RWPE1 (cell line): ENCODE measurements at regions not wholly inside any gene's neighbourhood (a gene's known extent, or its start where the extent isn't known, plus 50 kb on each side); places are given as distances from the start of the nearest gene placed in this dataset.
A peak's percentile ranks its signal among the peaks of the same experiment; 100 is the strongest.

ENCODE experiments used
- CTCF ChIA-PET: fragments of 350-600 bp; sonication (Branson Sonifier 250); formaldehyde crosslinking; extraction: SDS; loops from one replicate; lab custom pipeline; 2021; lab: Yijun Ruan, JAX
- POLR2A ChIA-PET: fragments of 400-600 bp; formaldehyde crosslinking; extraction: SDS; loops from one replicate; lab custom pipeline; 2020; ENCODE audit warnings: antibody characterized with exemption; ENCODE audit not compliant: low non-redundant PET; lab: Yijun Ruan, JAX
- DNase-seq: peaks from one replicate; pipeline ENCODE4 v3.0.0; 2012; ENCODE audit warnings: low spot score
- H3K27ac ChIP-seq: fragments of 450-650 bp; 2 replicates; pipeline ENCODE4 v1.5.1; 2017
- TF ChIP-seq, protein P1 (sequence below): fragments of 450-650 bp; conservative IDR thresholded peaks from 2 replicates; pipeline ENCODE4 v1.5.1; 2017; ENCODE audit warnings: low read depth, mild to moderate bottlenecking

DNA sequence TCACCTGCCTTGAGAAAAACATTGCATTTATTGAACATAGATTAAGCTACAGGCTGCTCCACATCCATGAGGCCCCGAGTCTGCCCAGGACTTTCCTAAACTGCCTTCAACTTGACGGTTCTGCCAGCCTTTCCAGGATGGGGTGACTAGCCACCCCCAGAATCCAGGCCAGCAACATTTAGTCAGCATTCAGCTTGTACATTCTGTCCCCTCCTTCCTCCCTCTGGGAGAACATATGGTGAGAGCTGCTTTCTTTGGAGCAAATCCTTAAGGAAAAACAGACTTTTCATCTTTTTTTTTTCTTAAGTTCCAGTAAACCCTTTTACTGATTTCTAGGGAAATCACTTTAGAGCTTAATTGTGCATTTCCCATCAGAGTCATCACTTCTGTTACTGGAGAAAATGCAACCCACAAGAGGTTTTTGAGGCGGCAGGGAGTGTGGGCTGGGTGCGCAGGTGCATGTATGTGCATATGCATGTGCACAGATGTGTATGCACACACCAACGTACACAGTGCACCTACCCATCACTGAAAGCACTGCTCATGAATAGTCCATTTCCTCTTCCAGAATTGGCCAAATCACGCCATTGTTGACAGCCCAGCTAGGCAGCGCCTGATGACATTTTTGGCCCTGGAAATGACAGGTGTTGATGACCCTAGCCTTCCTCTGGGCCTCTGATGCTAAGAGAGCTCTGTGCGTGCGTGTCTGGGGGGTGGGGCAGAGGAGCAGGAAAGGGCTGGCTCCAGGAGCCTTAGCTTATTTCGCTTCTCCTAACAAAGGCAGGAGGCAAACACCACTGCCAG is 145.6 kb downstream of the HSD17B3 start:
- POLR2A ChIA-PET = no interaction called here
- DNase-seq = no peak
- TF ChIP-seq, protein P1, sequence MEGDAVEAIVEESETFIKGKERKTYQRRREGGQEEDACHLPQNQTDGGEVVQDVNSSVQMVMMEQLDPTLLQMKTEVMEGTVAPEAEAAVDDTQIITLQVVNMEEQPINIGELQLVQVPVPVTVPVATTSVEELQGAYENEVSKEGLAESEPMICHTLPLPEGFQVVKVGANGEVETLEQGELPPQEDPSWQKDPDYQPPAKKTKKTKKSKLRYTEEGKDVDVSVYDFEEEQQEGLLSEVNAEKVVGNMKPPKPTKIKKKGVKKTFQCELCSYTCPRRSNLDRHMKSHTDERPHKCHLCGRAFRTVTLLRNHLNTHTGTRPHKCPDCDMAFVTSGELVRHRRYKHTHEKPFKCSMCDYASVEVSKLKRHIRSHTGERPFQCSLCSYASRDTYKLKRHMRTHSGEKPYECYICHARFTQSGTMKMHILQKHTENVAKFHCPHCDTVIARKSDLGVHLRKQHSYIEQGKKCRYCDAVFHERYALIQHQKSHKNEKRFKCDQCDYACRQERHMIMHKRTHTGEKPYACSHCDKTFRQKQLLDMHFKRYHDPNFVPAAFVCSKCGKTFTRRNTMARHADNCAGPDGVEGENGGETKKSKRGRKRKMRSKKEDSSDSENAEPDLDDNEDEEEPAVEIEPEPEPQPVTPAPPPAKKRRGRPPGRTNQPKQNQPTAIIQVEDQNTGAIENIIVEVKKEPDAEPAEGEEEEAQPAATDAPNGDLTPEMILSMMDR = no peak
- CTCF ChIA-PET = interaction anchor here (0.5 kb wide), 1 partner anchor 1026 kb away, joined by 4 read pairs; no protein-coding TSS in a partner anchor
- no peak overlapping the region for H3K27ac ChIP-seq

DNA sequence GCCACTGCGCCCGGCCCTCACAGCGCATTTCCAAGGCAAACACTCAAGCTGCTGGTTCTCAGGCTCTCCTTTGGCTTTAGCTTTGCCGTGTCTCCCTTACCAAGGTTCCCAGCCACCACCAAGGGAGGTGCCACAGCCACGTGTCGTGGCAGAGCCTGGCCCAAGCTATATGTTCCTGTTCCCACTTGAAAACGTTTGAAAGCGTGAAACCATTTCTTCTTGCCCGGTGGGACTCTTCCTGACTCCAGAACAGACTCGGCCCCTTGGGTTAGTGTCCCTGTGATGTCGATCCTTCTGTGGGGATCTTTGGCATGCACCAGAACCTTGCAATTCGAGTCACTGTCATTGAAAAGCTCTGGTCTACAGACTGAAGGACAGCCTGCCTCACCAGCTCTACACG is 147.9 kb downstream of the HSD17B3 start:
- H3K27ac ChIP-seq = no peak overlapping the region
- POLR2A ChIA-PET = no interaction called here

DNA sequence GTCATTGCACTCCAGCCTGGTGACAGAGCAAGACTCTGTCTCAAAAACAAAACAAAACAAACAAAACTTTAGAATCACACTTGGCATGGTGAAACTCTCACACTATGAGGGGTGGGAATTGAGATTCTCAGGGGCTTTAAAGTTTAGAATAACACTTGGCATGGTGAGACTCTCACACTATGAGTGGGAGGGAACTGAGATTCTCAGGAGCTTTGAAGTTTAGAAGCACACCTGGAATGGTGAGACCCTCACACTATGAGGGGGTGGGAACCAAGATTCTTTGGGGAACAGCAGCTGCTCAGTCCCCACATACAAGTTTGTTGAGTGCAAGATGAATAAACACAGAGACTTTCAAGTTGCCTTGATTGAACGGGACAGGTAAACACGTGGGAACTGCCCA is 149.4 kb downstream of the HSD17B3 start:
- ChIA-PET CTCF (interaction anchor here (0.6 kb wide), 1 partner anchor 80 kb away, joined by 3 read pairs; no protein-coding TSS in a partner anchor), POLR2A (no interaction called here)
- no peak overlapping the region for H3K27ac ChIP-seq
- TF ChIP-seq, protein P1 = no peak
- DNase-seq = no peak

More for the DNA sequence above, 147.9 kb downstream of the HSD17B3 start:
- TF ChIP-seq, protein P1 = no peak
- no peak for DNase-seq
- CTCF ChIA-PET = no interaction called here

DNA sequence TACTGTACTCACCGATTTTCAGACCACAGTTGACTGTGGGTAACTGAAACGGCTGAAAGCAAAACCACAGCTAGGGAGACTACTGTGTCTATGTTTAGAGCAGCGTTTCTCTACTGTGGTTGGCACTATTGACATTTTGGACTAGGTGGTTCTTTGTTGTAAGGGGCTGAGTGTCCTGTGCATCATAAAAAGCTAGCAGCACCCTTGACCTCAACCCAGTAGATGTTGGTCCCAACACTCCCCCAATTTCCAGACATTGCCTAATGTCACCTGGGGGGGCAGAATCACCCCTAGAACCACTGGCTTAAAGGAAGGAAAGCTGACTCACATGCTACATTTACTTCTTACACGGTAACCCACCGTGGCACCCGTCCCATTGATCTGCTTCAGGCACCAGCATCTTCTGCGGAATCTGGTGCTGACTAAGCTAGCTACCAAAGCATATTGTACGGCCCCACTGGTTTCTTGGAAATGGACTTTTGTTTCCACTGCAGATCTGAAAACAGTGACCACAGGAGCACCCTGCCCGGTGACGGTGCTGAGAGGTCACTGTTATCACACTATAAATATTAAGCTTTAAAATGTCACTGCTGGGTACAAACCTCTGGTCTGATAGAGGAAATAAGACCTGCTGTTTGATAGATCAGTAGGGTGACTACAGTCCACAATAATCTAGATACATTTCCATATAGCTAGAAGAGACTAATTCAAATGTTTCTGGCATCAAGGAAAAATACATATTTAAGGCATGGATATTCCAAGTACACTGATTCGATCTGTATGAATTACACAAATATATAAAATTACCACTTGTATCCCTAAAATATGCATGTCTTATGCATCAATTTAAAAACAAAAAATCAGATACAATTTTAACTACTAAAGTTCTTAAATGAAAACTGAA is 151.4 kb downstream of the HSD17B3 start:
- POLR2A ChIA-PET = no interaction called here
- TF ChIP-seq, protein P1 = no peak
- CTCF ChIA-PET = interaction anchor here (0.6 to 0.9 kb wide), 4 partner anchors 14 to 110 kb away, joined by 3 to 5 read pairs (median 4); no protein-coding TSS in a partner anchor
- H3K27ac ChIP-seq = no peak overlapping the region
- no peak for DNase-seq

DNA sequence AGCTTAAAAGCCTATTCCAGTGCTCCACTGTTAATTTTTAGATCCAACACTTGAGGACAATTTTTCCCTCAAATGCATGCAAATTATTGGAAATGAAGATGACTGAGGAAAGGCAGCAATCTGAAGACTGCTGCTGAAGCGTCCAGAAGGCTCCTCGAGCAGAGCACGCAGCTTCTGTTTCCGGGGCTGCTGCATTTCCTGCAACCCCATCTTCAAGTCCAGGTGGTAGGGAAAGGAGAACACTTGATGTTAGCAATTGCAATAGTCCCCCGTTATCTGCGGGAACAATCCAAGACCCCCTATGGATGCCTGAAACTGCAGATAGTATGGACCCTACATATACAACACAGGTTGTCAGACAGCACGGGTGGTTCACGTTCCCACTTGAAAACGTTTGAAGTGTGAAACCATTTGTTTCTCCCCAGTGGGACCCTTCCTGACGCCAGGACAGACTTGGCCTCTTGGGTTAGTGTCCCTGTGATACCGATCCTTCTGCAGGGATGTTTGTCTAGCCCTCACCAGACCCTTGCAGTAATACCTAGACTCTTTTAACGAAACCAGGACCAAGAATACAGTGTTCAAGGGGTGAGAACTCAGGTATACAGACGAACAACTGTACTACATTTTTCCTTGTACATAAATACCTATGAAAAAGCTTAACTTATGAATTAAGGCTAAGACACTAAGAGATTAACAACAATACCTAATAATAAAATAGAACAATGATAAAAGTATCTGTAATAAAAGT is 152.3 kb downstream of the HSD17B3 start:
- TF ChIP-seq, protein P1 = no peak
- no peak for DNase-seq
- peak overlapping the region; percentile 75 for H3K27ac ChIP-seq
- ChIA-PET POLR2A (no interaction called here), CTCF (interaction anchor here (0.9 kb wide), 1 partner anchor 20 kb away, joined by 3 read pairs; no protein-coding TSS in a partner anchor)
